ENCODE measurements at regions not wholly inside any gene's neighbourhood (a gene's known extent, or its start where the extent isn't known, plus 50 kb on each side); places are given as distances from the start of the nearest gene placed in this dataset.

DNA sequence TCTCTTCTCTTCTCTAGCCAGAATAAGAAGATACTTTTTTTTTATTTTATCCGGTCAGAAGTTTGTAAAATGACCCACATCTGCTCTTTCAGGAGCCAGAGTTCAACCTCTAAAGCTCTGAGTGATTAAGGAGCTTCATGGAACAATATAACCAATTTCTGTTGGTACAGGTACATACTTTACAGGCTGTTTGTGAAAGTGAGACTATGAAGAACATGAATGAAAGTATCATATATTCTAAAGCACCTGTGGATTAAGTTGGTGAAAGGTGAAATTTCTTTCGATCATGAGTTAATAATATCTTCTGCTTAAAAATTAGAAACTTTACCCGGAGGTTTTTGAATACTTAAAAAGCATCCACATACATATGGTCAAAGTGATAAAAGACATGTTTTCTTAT, 65.2 kb downstream of the DMRT2 start:
- Mint-ChIP-seq H3K36me3 (ENCODE audit: low read depth) (no peaks in the 10 kb centered on the region), H3K9me3 (ENCODE audit: insufficient read depth) (no peaks in the 10 kb centered on the region), H3K4me3 (no peak overlapping the region), H3K27ac (no peak overlapping the region), H3K27me3 (ENCODE audit: low read depth) (no peaks in the 10 kb centered on the region), H3K4me1 (ENCODE audit: low read depth) (no peaks in the 10 kb centered on the region)
- ChIA-PET CTCF (no interaction called here), POLR2A (no interaction called here)
- DNase-seq (no peak), ATAC-seq (no peak)

DNA sequence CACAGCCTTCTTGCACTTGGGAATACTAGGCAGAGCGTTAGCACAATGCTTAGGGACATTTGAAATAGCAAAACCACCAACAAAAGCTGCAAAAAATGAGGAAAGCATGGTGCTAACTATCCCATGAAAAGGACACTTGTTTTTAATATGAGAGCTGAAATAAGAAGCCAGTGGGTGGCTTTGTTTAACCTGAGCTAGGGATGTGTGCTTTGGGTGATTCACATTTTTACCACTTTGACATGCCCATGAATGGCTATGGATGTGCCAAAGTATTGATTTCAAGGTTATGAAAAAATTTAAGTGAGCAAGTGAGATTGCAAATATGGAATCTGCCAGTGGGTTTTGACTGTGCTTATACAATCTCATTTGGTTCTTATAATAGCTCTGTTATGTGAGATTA, 67.3 kb downstream of the DMRT2 start:
- no peaks in the 10 kb centered on the region for H3K4me1 Mint-ChIP-seq (ENCODE audit: low read depth)

DNA sequence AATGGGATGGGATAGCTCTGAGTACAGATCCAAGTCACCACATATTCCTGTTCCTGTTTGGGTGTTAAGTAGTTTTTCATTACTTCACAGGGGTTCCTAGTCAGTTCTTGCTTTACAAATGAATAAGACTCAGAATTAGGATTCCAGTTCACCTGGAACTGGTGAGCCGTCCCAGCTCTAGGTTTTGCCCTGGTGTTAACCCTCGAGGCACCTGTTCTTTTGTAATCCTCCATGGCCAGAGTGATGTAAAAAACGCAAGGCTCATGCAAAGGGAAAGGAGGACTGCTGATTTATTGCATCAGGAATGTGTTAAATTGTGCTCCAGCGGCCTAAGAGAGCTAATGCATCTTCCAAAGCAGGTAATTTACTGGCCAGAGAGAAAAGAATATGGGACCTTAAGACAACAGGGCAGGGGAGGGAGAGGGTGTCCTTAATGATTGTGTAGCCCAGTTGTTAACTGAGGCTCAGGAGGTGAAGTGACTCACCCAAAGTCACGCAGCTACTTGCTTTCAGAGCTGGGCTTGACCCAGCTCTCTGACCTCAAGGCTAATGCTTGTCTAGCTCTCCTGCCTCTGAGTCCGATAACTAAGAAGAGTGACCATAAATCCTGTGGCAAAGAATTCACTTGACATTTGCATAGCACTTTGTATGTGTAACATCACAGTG, 70.5 kb downstream of the DMRT2 start:
- ChIA-PET POLR2A (no interaction called here), CTCF (no interaction called here)
- Mint-ChIP-seq H3K27me3 (ENCODE audit: low read depth) (no peaks in the 10 kb centered on the region), H3K27ac (no peak overlapping the region), H3K4me3 (no peak overlapping the region), H3K4me1 (ENCODE audit: low read depth) (no peaks in the 10 kb centered on the region), H3K36me3 (ENCODE audit: low read depth) (no peaks in the 10 kb centered on the region), H3K9me3 (ENCODE audit: insufficient read depth) (no peaks in the 10 kb centered on the region)
- DNase-seq (no peak), ATAC-seq (no peak)

More for the DNA sequence above, 67.3 kb downstream of the DMRT2 start:
- Mint-ChIP-seq H3K36me3 (ENCODE audit: low read depth) (no peaks in the 10 kb centered on the region), H3K9me3 (ENCODE audit: insufficient read depth) (no peaks in the 10 kb centered on the region), H3K27ac (no peak overlapping the region), H3K27me3 (ENCODE audit: low read depth) (no peaks in the 10 kb centered on the region), H3K4me3 (no peak overlapping the region)
- ChIA-PET CTCF (no interaction called here), POLR2A (no interaction called here)
- no peak for ATAC-seq
- DNase-seq, result no peak

DNA sequence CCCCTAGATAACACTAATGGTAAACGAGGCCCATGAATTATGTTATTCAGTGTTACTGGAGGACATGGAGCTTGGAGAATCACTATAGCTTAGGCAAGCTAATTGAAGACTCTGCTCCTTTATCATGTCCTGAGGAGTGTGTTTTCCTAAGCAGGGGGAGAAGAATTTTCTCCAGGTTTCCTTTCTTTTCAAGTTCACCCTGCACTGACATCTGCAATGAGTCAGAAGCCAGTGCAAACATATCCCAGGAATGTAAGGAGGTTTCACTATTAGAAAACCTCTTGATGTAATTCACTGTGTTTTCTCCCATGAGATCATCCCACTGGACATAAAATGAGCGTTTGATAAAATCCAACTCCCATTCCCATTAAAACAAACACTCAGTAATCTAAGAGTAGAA, 75.6 kb downstream of the DMRT2 start:
- Mint-ChIP-seq H3K27me3 (ENCODE audit: low read depth) (no peaks in the 10 kb centered on the region), H3K27ac (no peak overlapping the region), H3K4me3 (no peak overlapping the region), H3K4me1 (ENCODE audit: low read depth) (no peaks in the 10 kb centered on the region), H3K9me3 (ENCODE audit: insufficient read depth) (no peaks in the 10 kb centered on the region), H3K36me3 (ENCODE audit: low read depth) (no peaks in the 10 kb centered on the region)
- ATAC-seq (no peak), DNase-seq (no peak)
- ChIA-PET POLR2A (no interaction called here), CTCF (no interaction called here)

DNA sequence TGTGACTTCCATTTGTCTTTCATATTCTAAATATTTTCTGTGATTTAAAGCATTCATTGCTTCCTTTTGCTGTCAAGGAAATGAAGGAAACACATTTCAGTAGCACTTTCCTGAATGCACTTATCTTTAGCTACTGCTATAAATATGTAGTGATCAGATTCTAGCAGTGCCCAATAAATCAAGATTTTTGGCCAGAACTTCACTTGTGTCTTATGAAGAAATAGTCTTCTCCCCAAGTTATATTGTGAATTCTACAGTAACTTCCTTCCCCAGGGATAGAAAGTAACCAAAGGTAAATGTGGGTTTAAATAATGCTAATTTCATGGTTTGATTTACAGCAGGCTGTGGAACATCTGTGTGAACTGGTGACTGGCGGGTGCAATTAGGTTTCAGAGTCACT, 77.9 kb downstream of the DMRT2 start:
- Mint-ChIP-seq H3K4me3 (no peak overlapping the region), H3K9me3 (ENCODE audit: insufficient read depth) (no peaks in the 10 kb centered on the region), H3K4me1 (ENCODE audit: low read depth) (no peaks in the 10 kb centered on the region), H3K27me3 (ENCODE audit: low read depth) (no peaks in the 10 kb centered on the region), H3K36me3 (ENCODE audit: low read depth) (no peaks in the 10 kb centered on the region), H3K27ac (no peak overlapping the region)
- ChIA-PET CTCF (no interaction called here), POLR2A (no interaction called here)
- DNase-seq, result no peak
- ATAC-seq, result no peak

DNA sequence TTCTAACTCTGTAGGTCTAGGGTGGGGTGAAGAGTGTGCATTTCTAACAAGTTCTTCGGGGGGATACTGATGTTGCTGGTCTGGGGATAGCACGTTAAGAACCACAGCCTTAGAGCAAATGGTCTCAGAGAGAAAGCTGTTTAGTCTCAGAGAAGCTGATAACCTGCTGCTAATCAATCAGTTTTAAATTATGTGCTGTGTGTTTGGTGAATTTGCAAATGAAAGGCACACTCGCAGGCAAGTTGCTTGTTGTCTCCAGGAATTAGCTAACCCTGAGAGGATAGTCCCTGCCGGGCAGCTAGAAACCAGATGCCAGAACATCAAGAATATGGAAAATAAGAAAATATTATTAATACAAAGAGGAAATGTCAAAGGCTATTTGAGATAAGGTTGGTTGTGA, 79.2 kb downstream of the DMRT2 start:
- no peaks in the 10 kb centered on the region for H3K27me3 Mint-ChIP-seq (ENCODE audit: low read depth)
- ChIA-PET POLR2A (no interaction called here), CTCF (no interaction called here)
- H3K4me3 Mint-ChIP-seq, result no peak overlapping the region
- no peak for DNase-seq
- no peaks in the 10 kb centered on the region for H3K4me1 Mint-ChIP-seq (ENCODE audit: low read depth)
- ATAC-seq, result no peak
- H3K9me3 Mint-ChIP-seq (ENCODE audit: insufficient read depth), result no peaks in the 10 kb centered on the region
- H3K27ac Mint-ChIP-seq, result no peak overlapping the region
- H3K36me3 Mint-ChIP-seq (ENCODE audit: low read depth), result no peaks in the 10 kb centered on the region

DNA sequence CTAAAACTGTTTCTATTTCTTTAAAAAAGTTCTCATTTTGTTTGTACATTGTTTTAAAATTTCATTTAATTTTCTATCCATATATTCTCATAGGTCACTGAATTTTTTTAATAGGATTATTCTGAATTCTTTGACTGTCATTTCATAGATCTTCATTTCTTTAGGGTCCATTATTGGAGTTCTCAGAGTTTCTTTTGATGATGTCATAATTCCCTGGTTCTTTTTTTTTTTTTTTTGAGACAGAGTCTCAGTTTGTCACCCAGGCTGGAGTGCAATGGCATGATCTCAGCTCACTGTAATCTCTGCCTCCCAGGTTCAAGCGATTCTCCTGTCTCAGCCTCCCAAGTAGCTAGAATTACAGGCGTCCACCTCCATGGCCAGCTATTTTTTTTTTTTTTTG, 89.9 kb downstream of the DMRT2 start:
- DNase-seq (no peak), ATAC-seq (no peak)
- ChIA-PET CTCF (no interaction called here), POLR2A (no interaction called here)
- Mint-ChIP-seq H3K4me1 (ENCODE audit: low read depth) (no peaks in the 10 kb centered on the region), H3K27me3 (ENCODE audit: low read depth) (no peaks in the 10 kb centered on the region), H3K27ac (no peak overlapping the region), H3K36me3 (ENCODE audit: low read depth) (no peaks in the 10 kb centered on the region), H3K4me3 (no peak overlapping the region), H3K9me3 (ENCODE audit: insufficient read depth) (peaks cover 8% of the 10 kb centered on the region)

DNA sequence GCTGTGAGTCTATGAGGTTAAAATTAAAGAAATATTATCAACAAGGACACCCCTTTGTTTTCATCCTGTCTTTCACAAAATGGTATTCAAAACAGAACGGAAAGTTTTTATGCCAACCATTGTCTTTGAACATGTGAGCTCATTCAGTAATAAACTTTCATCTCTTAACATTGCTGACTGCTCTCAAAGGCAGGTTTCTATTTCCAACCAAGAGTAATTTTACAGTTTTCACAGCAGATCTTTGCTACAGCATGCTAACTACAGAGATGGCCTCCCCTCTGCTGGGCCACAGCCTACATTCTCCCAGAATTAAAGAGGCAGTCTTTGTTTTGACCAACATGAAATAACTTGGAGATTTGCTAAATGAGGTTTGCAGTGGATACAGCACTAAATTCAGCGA, 101.5 kb downstream of the DMRT2 start:
- Mint-ChIP-seq H3K27me3 (ENCODE audit: low read depth) (no peaks in the 10 kb centered on the region), H3K36me3 (ENCODE audit: low read depth) (no peaks in the 10 kb centered on the region), H3K9me3 (ENCODE audit: insufficient read depth) (no peaks in the 10 kb centered on the region), H3K4me1 (ENCODE audit: low read depth) (no peaks in the 10 kb centered on the region), H3K27ac (no peak overlapping the region), H3K4me3 (no peak overlapping the region)
- ChIA-PET CTCF (no interaction called here), POLR2A (no interaction called here)
- ATAC-seq (no peak), DNase-seq (no peak)

DNA sequence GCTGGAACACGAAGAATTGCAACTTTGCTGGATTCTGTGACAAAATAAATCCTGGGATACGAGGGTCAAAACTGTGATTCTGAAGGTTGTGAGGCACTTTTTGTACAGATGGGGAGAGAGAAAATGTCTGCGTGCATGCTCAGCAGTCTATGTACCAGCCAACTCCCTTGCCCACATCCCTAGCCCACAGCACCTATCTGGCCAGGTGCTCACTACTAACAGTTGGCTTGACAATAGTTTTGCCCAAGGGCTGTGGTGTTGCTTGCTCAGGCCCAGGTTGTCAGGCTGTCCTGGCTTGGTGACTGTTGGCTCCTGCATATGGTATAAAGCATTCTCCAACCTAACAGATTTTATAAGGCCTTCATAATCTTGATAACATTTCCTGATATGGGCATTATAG, 102.0 kb downstream of the DMRT2 start:
- no peaks in the 10 kb centered on the region for H3K4me1 Mint-ChIP-seq (ENCODE audit: low read depth)
- H3K4me3 Mint-ChIP-seq, result no peak overlapping the region
- H3K27me3 Mint-ChIP-seq (ENCODE audit: low read depth), result no peaks in the 10 kb centered on the region
- H3K9me3 Mint-ChIP-seq (ENCODE audit: insufficient read depth), result no peaks in the 10 kb centered on the region
- H3K27ac Mint-ChIP-seq, result no peak overlapping the region
- ChIA-PET CTCF (no interaction called here), POLR2A (no interaction called here)
- no peaks in the 10 kb centered on the region for H3K36me3 Mint-ChIP-seq (ENCODE audit: low read depth)
- no peak for ATAC-seq
- DNase-seq, result no peak

DNA sequence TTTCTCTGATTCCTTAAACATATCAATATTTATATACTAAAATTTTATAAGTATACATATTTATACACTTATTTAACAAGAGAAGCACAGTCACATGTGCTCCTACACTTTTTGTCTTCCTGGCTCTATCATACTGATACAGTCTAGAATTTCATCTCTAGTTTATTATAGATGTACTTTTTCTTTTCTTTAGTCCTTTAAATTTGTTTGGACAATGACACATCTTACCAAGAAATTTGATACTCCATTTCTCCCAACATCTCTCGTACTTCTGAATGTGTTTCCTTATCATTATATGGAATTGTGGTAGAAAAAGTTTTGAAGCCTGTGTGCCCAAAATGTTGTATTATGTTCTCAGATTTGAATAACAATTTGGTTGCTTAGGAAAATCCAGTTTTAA, 104.6 kb downstream of the DMRT2 start:
- no peaks in the 10 kb centered on the region for H3K36me3 Mint-ChIP-seq (ENCODE audit: low read depth)
- CTCF ChIA-PET, result no interaction called here
- no peak for ATAC-seq

DNA sequence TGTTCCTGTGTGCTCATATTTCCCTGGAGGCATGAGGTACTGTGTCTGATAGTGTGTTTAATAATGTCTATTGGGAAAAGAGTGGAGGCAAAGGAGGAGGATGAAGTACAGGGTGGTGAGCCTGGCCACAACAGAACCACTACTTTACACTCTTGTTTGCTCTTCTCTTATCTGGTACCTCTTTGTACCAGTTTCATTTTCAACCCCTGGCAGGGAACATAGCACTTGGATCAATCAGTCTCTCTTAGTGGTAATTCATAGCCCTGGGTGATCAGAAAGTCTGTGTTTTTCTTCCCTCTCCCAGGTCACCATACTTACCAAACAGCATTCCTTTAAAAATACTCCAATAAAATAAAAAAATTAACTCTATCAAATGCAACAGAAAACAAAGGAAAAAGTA, 105.4 kb downstream of the DMRT2 start:
- ATAC-seq (no peak), DNase-seq (no peak)
- Mint-ChIP-seq H3K36me3 (ENCODE audit: low read depth) (no peaks in the 10 kb centered on the region), H3K9me3 (ENCODE audit: insufficient read depth) (no peaks in the 10 kb centered on the region), H3K27ac (no peak overlapping the region), H3K4me1 (ENCODE audit: low read depth) (no peaks in the 10 kb centered on the region), H3K27me3 (ENCODE audit: low read depth) (no peaks in the 10 kb centered on the region), H3K4me3 (no peak overlapping the region)
- CTCF ChIA-PET, result no interaction called here
- POLR2A ChIA-PET, result no interaction called here

More for the DNA sequence above, 104.6 kb downstream of the DMRT2 start:
- H3K27me3 Mint-ChIP-seq (ENCODE audit: low read depth), result no peaks in the 10 kb centered on the region
- no peaks in the 10 kb centered on the region for H3K9me3 Mint-ChIP-seq (ENCODE audit: insufficient read depth)
- no peaks in the 10 kb centered on the region for H3K4me1 Mint-ChIP-seq (ENCODE audit: low read depth)
- no peak for DNase-seq
- H3K27ac Mint-ChIP-seq, result no peak overlapping the region
- POLR2A ChIA-PET, result no interaction called here
- no peak overlapping the region for H3K4me3 Mint-ChIP-seq

DNA sequence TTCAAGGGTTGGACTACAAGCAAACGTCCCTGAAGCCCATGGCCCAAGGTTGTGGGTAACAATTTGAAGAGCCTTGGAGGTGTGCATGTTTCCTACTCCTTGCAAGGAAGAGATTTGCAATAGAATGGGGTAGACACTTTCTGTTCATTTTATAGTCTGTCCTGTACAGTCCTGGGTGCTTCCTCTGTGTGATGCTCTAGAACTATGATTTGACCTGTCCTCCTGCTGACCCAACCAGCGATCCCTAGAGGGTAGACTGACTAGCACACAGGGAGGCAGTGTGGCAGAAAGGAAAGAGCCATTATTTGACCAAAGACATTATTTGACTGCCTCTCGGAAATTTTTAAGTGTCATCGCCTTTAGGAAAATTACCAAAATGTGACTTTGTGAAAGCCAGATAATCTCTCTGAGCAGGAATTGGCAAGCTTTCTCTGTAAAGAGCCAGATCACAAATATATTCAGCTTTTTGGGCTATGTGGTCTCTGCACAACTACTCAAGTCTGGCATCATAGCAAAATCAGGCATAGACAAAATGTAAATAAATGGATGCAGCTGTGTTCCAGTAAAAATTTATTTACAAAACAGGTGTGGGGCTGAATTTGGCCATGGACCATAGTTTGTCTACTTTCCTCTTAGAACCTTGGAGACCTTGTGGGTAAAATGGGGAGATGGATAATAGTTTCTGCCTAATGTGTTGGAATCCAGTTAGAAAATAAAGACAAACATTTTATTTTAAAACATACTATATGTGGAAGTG, 106.8 kb downstream of the DMRT2 start:
- Mint-ChIP-seq H3K4me3 (no peak overlapping the region), H3K27ac (no peak overlapping the region), H3K4me1 (ENCODE audit: low read depth) (no peaks in the 10 kb centered on the region), H3K36me3 (ENCODE audit: low read depth) (no peaks in the 10 kb centered on the region), H3K27me3 (ENCODE audit: low read depth) (no peaks in the 10 kb centered on the region), H3K9me3 (ENCODE audit: insufficient read depth) (no peaks in the 10 kb centered on the region)
- CTCF ChIA-PET, result no interaction called here
- DNase-seq (no peak), ATAC-seq (no peak)
- POLR2A ChIA-PET, result no interaction called here

DNA sequence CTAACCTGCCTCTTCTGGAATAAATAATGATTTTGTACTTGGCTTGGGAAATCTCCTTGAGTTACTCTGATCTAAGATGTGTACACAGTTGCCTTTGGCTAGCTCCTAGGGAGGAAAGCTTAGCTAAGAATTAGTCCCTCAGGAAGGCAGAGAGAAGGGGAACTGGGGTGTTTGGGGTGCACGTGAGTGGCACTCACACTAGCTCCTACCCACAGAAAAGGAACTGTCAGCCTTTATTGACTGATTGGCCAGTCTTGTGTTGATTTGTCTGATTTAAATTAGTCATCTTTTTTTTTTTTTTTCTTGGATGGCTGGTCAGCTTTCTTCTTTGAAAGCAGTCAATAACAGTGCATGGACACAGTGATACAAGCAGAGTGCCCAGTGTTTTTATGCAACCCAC, 107.7 kb downstream of the DMRT2 start:
- DNase-seq (no peak), ATAC-seq (no peak)
- H3K9me3 Mint-ChIP-seq (ENCODE audit: insufficient read depth), result no peaks in the 10 kb centered on the region
- H3K27ac Mint-ChIP-seq, result no peak overlapping the region
- POLR2A ChIA-PET, result no interaction called here
- H3K4me3 Mint-ChIP-seq, result no peak overlapping the region
- H3K27me3 Mint-ChIP-seq (ENCODE audit: low read depth), result no peaks in the 10 kb centered on the region
- CTCF ChIA-PET, result no interaction called here
- no peaks in the 10 kb centered on the region for H3K36me3 Mint-ChIP-seq (ENCODE audit: low read depth)
- H3K4me1 Mint-ChIP-seq (ENCODE audit: low read depth), result no peaks in the 10 kb centered on the region

Data from activated CD8-positive, alpha-beta T cell treated with anti-CD3 and anti-CD28 coated beads, Interleukin-2, amount 10 ng/mL, durations not matched to agents 7 days and 5 days (primary cell).